HG03571 (cell line): ENCODE measurements at regions not wholly inside any gene's neighbourhood (a gene's known extent, or its start where the extent isn't known, plus 50 kb on each side); places are given as distances from the start of the nearest gene placed in this dataset.

Experiments used
- ATAC-seq: cut with Tn5 transposase; IDR thresholded peaks from one replicate; pipeline ENCODE4 v1.9.1; 2021; ENCODE audit not compliant: unreplicated experiment

DNA sequence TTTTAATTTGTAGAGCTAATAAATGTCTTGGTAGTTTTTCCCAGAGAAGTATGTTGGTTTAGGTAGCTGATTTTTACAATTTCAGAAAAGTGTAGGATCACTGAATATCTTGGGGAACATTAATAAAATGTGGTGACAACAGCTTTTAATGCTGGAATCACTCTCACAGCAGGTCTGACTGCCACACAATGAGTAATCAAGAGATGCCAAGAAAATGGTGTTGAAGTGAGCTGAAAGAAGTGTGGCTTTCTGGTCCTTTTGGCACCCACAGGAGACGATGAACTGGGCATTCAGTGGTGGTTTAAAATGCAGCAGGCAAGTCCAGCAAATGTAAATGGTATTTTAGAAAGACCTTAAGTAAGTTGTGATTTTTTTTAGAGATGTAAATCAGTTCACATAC lies 175.8 kb downstream of the CBLN2 start:
- no peak for ATAC-seq

DNA sequence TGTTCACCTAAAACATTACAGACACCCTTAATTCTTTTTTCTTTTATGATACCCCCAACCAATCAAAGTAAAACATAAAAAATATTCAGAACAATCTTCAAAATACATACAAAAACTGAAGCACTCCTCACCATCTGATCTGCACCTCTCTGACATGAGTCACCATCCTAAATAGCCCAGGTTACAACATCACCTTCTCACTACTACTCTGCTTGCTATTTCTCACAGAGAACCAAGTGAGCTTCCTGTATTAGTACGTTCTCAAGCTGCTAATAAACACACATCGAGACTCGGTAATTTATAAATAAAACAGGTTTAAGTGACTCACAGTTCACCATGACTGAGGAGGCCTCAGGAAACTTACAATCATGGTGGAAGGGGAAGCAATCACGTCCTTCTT lies 183.5 kb downstream of the CBLN2 start:
- no peak for ATAC-seq

DNA sequence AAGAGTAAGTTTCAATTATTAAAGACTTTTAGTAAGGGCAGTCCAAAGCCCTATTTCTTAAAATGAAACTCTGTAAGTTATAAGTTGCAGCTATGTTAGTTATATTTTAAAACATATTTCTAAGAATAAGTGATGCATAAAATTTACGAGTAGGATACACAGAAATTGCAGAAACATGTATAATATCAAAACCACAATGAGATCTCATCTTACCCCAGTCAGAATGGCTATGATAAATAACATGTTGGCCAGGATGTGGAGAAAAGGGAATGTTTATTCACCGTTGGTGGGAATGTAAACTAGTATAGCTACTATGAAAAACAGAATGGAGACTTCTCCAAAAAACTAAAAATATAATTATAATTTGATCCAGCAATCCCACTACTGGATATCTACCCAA lies 201.2 kb downstream of the CBLN2 start:
- no peak for ATAC-seq

DNA sequence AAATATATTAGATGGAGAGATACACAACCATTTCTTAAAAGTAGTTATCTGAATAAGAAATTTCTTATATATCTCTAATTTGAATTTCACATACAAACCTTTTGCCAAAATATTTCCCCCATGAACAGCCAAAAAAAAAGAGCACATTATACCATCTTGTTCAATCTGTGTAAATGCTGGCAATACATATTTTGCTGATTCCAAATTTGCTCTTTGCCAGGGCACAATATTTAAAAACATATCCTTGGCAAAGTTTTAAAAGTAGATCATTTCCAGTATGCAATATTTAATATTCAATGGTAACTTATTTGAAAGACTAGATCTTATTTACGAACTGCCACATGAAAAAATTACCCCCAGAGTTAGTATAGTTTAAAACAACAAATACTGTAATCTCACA lies 204.2 kb downstream of the CBLN2 start:
- no peak for ATAC-seq

DNA sequence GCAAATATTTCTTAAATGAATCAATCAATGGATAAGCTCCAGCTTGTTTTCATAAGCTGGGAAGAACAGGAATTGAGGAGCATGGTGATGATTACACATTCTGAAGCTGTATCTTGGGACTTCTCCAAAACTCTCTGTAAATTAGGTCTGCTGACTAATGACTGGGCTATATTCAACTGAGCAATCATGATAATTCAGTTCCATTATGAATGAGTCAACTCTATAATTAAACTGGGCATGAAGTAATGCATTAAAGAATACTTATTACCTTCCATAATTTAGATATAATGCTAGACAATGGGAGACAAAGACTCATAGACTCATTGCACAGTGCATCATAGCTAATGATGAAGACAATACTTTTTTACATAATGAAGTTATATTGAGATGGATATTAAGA lies 207.4 kb downstream of the CBLN2 start:
- no peak for ATAC-seq

DNA sequence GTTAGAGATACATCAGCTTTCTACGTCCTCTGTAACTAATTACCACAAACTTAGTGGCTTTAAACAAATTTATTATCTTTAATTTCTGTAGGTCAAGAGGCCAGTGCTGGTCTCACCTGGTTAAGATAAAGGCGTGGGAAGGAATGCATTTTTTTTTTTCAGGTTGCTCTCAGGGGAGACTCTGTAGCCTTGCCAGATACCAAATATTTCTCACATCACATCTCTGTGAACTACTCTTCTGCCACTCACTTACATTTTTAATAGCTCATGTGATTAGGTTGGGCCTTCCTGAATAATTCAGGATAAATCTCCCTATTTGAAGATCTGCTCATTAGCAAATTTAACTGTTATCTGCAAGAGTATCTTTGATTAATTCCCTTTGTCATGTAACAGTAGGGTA lies 214.6 kb downstream of the CBLN2 start:
- no peak for ATAC-seq

DNA sequence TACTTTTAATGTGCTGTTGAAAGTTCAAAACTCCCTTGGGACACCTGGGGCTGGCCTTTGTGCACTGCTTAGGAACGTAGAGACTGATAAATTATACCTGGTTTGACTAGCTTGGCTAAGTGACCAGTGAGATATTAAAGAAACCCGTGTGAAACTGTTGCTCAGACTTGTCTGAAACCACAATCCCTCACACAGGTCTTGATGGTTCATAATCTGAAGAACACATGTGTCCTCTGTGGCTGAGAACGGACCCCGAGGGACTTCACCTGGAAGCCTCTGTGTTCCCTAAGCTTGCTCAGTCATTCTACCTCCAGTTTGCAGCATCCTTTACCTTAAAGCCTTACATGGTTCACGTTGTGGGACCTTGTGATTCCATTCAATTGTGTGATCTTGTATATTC lies 218.8 kb downstream of the CBLN2 start:
- no peak for ATAC-seq

DNA sequence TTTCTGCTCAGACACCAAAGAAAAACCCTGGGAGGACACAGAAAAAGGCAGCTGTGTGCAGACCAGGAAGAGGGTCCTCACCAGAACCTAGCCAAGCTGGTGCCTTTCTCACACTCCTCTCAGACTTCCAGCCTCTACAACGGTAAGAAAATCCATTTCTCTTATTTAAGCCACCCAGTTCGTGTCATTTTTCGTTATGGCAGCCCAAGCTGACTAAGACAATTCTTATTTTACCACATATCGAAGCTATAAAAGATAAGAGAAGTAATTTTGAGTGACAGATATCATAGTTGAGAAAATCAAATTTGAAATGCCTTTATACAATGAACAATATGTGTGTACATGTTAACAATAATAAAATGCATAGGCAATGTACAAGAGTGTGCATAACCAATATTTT lies 219.5 kb downstream of the CBLN2 start:
- ATAC-seq, result no peak

DNA sequence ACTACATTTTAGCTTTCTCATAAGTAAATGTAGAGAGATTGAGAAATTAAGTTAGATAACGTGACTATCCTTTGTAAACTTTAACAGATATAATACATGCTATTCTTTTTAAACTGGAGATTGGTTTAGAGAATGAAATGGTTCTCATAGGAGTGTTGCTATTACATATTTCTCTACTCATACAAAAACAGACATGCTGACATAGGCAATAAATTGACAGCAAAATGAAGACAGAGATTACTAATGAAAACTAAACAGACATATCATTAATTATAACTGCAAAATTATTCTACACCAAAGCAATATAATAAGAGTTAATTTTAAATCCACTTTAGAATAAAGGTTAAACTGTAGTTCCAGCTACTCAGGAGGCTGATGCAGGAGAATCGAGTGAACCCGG lies 227.6 kb downstream of the CBLN2 start:
- no peak for ATAC-seq

DNA sequence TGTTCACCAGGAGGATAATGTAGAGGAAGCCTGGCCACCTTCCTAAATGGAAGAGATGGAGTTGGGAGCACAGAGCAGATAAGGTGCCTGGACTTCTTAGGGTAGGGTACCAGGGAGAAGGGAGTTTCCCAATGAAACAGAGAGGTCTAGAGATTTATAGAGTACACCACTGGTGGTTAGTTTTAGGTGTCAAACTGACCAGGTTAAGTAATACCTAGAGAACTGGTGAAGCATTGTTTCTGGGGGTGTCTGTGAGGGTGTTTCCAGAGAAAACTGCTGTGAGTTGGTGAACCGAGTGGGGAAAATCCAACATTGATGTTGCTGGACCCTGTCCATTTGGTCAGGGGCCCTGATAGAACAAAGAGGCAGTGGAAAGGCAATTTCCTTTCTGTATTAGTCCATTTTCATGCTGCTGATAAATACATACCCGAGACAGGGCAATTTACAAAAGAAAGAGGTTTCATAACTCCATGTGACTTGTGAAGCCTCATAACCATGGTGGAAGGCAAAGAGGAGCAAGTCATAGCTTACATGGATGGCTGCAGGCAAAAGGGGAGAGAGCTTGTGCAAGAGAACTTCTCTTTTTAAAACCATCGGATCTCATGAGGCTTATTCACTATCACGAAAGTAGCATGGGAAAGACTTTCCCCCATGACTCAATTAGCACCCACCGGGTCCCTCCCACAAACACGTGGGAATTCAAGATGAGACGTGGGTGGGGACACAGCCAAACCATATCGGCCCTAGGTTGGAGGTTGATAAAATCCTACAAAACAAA lies 260.8 kb downstream of the CBLN2 start:
- no peak for ATAC-seq

DNA sequence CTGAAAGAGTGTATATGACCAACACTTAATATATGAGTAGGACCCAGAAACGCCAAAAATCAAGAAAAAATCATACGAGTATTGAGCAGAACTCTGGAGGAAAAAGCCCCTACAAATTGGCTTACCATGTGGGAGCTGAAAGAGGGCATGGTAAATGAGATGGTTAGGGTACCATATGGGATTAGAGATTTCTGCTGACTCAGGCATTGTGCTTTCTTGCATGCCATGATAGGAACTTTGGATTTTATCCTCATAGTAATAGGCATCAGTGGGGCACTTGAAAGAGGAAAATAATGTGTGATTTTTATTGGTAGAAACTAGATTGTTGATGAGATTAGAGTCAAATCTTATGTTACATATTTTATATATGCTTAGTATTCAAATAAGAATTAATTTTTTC lies 271.1 kb downstream of the CBLN2 start:
- no peak for ATAC-seq

DNA sequence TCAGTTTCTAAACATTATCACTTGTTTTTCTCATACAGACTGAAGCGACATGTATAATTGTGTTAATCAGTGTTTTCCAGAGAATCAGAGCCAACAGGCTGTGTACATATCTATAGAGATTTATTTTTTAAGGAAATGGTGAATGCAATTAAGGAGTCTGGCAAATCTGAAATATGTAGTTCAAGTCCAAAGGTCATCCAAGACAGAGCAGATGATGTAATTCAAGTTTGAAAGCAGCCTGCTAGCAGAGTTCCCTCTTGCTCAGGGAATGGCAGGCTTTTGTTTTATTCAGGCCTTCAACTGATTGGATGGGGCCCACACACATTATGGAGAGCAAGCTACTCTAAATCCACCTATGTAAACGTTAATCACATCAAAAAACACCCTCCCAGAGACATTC lies 282.6 kb downstream of the CBLN2 start:
- no peak for ATAC-seq

DNA sequence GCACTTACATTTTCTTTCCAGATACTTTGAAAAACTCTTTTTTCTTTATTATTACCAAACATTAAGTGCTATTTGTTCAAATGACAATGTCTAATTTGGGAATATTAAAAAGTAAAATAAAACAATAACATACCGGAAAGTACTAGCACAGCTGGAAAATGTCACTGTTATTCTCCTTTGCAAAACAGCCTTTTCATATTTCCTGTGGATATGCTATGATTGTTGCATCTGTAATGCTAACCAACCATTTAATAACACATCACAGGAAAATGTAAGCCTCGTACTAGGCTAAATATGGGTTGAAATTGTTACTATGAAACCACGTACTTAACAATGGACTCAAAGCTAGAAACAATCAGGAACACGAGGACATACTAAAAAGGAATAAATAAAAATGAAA lies 298.1 kb downstream of the CBLN2 start:
- ATAC-seq, result no peak

DNA sequence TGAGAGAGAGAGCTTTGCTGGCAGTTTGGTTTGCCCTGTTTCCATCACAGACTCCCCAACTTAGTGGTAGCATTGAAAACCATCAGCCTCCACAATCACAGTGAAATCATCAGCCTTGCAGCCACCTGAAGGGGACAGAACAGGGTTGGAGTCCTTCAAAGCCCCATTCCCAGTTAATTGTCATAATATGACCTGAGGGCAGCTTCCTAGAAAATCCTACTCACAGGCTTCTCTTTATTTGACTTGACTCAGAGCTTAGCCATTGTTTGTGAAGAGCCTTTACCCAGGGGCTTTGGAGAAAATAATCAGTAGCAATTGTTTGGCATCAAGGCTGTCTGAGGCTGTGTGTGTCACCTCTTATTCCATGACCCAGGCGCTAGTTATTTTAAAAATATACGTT lies 308.7 kb downstream of the CBLN2 start:
- ATAC-seq, result no peak

DNA sequence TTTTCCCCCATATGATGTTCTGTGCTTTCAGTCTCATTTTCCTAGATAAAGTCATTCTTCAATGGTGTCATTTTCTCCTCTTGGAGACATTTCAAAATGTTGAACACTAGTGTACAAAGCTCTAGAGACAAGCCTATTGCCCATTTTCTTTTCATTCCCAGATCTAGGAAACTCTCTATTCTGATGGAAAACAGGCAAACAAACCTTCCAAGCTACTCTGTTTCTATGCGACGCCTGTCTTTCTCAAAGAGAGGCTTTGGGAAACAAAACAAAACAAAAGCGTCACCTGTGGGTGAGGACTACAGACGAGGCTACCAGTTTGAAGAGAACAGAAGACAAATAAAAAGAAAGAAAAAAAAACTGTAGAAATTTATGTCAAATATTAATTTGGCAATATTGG lies 311.0 kb downstream of the CBLN2 start:
- no peak for ATAC-seq

DNA sequence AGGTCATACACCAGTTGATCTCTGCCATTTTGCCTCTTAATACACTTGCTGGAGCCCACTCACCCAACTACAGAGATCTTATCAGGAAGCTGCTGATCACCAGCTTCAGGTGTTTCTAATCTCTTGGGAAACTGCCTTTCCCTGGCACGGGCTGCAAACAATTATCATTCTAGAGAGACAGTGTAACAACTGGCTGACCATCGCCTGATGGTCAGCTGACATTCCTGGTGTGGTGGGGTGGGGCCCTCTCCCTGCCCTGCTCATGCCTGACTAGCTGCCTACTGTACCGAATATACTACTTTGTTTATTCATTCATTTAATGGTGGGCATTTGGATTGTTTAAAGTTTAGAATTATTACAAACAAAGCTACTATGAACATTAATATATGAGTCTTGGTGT lies 311.5 kb downstream of the CBLN2 start:
- ATAC-seq, result no peak

DNA sequence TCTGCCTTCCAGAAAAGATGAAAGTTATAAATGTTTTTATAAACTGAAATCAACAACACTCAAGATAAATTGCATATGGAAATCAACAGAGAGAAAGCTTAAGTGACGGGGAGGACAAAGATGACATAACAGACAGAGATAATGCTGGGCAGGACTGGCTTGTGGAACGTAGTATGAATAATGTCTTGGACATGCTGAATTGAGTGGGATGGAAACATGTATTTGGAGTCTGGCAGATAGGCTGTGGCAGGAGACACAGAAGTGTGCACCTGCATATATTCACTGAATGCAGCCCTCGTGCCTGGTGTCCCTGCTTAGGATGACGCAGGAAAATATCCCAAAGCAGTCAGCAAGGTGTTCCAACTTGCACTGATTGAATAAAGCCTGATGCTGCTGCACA lies 318.2 kb downstream of the CBLN2 start:
- no peak for ATAC-seq

DNA sequence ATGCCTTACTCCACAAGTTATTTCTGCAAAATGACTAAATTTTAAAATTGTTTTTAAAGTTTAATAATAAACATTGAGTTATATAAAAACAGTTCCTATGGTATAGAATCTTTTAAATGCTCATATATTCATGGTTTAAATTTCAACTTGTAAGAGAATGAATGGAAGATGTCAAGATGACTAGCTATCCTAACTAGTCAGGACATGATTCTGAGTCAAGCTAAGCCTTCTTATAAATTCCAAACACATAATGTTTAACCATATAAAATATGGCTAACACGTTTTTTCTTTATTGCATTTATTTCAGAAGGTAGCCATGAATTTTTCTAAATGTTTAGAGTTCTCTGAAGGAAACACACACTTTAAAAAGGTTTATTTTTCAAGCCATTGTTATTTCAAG lies 320.4 kb downstream of the CBLN2 start:
- ATAC-seq, result no peak

DNA sequence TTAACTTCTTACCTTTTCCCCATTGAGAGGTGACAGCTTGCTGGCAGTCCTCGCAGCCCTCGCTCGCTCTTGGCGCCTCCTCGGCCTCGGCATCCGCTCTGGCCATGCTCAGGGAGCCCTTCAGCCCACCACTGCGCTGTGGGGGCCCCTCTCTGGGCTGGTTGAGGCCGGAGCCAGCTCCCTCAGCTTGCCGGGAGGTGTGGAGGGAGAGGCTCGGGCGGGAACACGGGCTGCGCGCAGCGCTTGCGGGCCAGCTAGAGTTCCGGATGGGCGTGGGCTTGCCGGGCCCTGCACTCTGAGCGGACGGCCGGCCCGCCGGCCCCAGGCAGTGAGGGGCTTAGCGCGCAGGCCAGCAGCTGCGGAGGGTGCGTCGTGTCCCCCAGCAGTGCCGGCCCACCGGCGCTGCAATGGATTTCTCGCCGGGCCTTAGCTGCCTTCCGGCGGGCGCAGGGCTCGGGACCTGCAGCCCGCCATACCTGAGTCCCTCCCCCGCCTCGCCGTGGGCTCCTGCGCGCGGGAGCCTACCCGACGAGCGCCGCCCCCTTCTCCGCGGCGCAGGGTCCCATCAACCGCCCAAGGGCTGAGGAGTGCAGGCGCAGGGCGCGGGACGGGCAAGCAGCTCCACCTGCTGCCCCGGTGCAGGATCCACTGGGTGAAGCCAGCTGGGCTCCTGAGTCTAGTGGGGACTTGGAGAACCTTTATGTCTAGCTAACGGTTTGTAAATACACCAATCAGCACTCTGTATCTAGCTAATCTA lies 335.0 kb downstream of the CBLN2 start:
- ATAC-seq, result no peak

DNA sequence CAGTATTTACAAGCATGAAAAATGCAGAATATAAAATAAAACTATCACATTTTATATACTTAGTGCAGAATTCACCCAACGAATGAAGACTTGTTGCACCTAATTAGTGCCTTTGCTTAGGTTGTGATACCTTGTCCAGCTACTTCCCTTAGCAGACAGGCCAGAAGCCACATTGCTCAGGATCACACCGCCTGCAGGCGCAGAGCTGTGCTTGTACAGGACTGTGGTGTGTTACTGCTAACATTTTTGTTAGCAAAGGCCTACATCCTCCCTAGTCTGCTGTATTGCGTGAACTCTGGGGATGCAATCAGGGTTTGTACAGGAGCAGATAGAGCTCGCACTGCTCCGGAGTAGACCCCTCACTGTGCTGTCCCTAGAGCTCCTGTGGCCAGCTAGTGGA lies 336.9 kb downstream of the CBLN2 start:
- ATAC-seq, result no peak

DNA sequence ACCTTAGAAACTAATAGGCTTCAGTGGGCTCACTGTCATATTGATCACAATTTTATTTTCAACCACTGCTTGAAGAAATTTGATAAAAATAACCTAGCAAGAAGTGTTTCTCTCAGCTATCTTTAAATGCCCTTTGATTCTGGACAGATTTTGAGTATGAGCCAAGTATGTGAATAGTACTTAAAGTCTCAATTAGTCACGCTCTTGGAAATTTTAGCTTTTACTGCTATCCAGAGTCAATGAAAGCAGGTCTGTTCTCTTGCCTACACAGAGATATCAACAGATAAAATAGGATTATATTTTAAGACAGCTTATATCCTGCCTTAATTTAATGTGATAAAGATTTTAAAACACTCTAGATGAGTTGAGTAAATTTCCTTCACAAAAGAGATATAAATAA lies 337.3 kb downstream of the CBLN2 start:
- no peak for ATAC-seq

DNA sequence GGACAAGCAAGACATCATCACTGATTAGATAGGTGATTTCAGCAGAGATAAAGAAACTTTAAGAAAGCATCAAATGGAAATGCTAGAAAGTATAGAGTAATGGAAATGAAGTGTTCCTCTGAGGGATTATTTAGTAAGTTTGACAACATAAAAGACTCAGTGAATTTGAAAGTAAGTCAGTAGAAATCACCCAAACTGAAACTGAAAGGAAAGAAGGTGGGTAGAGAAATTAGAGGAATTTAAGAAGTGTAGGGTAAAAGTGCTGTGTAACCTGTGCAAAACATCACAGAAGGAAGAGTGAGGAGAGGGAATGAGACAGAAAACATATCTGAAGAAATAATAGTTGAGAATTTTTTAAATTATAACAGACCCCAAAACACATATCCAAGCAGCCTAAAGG lies 343.1 kb downstream of the CBLN2 start:
- no peak for ATAC-seq

DNA sequence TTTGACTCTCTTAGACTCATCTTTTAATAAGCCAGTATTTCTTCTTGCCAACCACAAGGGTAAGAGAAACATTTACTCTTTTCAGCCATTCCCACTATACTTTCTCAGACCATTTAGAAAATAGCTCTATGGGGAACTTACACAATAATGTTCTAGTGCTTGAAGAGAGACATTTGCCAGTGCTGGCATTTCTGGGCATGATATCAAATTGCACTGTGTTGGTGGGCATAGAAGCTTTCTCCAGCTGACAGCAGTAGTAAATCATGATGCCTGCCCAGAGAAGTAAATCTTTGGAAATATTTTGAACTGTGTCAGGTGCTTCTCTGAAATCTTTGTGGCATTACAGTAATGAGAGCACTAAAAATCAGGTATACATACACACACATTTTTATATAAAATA lies 346.6 kb downstream of the CBLN2 start:
- no peak for ATAC-seq
